GM12874 (cell line): ENCODE measurements at regions not wholly inside any gene's neighbourhood (a gene's known extent, or its start where the extent isn't known, plus 50 kb on each side); places are given as distances from the start of the nearest gene placed in this dataset.

Experiments
- TF ChIP-seq, protein P1 (sequence below): IDR thresholded peaks from 2 replicates; pipeline ENCODE4 v1.5.1; 2011; ENCODE audit warnings: low read depth, mild to moderate bottlenecking, control low read depth, low read length, moderate library complexity; ENCODE audit not compliant: insufficient read depth

DNA sequence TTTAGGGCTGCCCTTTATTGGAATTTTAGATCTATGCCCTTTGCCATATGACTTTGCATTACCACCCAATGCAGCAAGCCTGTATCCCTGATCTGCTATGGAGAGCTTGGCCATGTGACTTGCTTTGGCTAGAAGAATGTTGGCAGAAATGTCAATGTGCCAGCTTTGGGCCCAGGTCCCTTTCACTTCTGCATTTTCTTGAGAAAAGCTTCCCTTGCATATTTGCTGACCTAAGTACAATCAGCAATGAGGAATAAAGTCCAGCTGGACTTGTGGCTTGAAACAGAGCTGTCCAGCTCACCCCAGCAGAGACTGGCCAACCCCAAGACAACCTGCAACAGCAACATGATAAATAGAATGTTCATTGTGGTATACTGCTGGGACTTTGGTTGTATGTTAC, 135.9 kb downstream of the PAH start:
- TF ChIP-seq, protein P1, sequence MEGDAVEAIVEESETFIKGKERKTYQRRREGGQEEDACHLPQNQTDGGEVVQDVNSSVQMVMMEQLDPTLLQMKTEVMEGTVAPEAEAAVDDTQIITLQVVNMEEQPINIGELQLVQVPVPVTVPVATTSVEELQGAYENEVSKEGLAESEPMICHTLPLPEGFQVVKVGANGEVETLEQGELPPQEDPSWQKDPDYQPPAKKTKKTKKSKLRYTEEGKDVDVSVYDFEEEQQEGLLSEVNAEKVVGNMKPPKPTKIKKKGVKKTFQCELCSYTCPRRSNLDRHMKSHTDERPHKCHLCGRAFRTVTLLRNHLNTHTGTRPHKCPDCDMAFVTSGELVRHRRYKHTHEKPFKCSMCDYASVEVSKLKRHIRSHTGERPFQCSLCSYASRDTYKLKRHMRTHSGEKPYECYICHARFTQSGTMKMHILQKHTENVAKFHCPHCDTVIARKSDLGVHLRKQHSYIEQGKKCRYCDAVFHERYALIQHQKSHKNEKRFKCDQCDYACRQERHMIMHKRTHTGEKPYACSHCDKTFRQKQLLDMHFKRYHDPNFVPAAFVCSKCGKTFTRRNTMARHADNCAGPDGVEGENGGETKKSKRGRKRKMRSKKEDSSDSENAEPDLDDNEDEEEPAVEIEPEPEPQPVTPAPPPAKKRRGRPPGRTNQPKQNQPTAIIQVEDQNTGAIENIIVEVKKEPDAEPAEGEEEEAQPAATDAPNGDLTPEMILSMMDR: no peak

DNA sequence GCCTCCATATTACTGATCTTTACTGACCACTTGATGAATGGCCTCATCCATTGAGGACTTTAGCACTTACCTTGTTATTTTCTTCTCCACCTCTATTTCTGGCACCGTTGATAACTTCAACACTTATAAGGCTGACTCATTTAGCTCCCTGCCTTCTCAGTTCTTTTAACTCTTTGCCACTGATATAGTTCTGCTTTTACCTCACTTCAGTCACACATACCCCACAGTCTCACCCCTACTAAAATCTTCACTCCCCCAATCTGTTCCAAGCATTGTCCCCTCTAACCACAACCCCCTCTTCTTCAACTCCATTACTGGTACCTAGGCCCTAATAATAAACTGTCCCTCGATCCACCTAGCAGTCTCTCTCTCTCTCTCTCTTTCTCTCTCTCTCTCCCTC, 141.0 kb downstream of the PAH start:
- TF ChIP-seq, protein P1: no peak

DNA sequence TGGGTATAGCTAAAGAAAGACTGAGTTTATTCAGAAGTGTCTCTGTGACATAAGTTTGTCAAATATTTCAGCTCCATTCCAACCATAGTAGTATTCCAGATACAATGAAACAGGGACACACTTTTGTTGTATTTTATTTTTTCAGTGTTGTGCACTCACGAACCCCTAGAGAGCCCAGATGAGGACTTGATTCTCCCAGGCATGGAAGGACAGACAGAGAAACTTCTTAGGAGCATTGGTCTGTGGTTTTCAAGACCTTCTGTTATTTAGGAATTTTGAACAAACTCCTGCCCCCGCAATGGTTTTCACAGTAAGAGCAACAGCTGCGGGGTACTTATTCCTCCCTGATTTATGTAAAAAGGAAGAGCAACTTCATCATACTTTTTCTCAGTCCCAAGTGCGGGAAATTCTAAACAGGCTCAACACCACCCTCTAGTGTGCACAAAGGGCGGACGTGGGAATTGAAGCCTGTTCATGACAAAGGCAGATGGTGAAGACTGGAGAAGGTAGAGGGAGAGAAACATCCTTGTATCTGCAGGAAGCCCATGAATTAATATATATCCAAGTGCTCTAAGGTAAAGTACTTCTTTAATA, 147.6 kb downstream of the PAH start:
- TF ChIP-seq, protein P1: peak; percentile 72

DNA sequence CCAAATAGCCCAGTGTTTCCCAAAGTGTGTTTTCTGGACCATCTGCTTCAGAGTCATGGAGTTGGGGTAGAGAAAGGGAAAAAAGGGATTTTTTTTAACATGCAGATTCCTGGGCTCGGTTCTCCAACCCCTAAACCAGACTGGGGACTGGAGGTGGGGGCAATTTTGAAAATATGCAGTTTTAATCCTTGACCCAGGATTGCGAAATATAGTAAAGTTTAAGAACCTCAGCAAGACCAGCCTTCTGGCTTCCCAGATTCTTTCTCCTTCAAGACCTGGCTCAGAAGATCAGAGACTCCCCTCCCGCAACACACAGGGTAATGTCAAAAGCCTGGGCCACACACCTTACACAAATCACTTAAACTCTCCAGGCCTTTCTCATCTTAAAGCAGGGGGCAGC, 150.1 kb downstream of the PAH start:
- TF ChIP-seq, protein P1: no peak

DNA sequence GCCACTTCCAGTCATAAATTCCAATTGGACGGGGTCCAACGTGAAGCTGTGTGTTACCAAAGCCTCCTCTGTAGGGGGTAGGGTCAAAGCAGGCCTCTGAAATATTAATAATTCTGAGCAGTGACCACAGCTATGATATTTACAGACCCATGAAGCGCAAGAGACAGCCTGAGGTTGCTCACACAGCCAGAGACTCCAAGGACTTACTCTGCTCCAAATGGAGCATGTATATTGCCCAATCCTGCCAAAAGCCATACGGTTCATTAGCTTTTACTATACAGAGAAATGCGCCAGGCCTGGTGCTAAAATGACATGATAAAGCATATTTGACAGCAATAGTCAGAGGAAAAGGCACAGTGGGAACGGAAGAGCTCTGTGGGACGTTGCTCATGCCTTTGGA, 151.3 kb downstream of the PAH start:
- TF ChIP-seq, protein P1: no peak

DNA sequence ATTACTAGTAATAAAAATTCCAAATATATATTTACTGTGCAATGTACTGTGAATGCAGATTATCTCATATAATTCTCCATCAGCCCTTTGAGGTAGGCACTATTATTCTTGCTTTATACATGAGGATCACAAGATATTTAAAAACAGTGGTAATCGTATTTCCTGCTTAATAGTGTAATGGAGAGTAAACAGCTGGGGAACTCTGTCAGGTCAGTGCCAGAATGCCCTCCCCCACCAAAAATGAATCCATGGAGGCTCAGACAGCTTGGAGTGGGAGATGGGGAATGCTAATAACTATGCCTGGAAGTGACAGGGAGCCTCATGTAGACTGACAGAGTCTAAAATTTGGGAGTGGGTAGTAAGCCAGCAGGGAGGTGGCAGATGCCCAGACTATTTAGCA, 153.6 kb downstream of the PAH start:
- TF ChIP-seq, protein P1: no peak

DNA sequence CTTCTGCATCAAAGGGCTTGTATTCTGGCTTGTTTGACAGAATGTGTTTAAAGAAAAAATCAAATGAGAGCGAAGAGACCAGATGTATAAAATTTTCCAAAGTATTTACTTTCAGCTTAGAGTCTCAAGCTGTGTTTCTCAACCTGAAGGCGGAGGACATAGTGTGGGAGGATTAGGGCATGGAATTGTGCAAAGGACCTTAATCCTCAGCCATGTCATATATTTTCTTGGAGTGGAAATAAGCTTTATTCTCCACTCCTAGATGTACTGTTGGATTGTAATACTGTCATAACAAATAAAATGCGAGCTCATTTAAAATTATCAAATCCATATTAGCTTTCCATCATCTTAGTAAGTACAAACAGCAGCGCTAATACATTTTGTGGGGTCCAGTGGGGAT, 154.0 kb downstream of the PAH start:
- TF ChIP-seq, protein P1: no peak
